NB4 (cell line): ENCODE measurements at regions not wholly inside any gene's neighbourhood (a gene's known extent, or its start where the extent isn't known, plus 50 kb on each side); places are given as distances from the start of the nearest gene placed in this dataset.

ENCODE experiments used
- MYC ChIP-seq: IDR thresholded peaks from 2 replicates; pipeline ENCODE4 v1.6.1; 2011; ENCODE audit warnings: low read depth, low read length
- POLR2A ChIP-seq: IDR thresholded peaks from 2 replicates; pipeline ENCODE4 v1.6.1; 2011; ENCODE audit warnings: mild to moderate bottlenecking; ENCODE audit not compliant: insufficient read length; ENCODE audit errors: extremely low read depth
- TF ChIP-seq, protein P1 (sequence below): IDR thresholded peaks from one replicate; pipeline ENCODE4 v1.5.1; 2012; ENCODE audit warnings: low read depth, low read length
- TF ChIP-seq, protein P2 (sequence below): IDR thresholded peaks from 2 replicates; pipeline ENCODE4 v1.6.1; 2011; ENCODE audit warnings: low read depth, low read length

DNA sequence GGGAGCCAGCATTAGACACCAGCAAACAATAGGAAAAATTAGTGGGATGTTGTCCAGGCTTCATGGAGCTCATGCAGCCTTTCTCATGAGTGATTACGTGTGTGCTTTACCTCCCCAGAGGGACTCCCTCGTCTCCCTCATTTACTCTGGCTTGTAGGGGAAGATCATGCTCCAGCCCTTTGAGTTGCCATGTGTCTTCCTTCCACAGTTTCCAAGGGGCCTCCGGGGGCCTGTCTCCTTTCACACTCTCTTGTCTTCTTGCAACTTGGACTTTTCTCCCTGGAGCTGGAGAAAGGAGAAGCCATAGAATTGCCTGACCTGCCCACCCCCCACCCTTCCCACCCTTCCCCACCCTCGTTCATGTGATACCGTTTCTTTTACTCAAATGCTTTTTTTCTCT, 98.7 kb downstream of the FAM43A start:
- TF ChIP-seq, protein P1, sequence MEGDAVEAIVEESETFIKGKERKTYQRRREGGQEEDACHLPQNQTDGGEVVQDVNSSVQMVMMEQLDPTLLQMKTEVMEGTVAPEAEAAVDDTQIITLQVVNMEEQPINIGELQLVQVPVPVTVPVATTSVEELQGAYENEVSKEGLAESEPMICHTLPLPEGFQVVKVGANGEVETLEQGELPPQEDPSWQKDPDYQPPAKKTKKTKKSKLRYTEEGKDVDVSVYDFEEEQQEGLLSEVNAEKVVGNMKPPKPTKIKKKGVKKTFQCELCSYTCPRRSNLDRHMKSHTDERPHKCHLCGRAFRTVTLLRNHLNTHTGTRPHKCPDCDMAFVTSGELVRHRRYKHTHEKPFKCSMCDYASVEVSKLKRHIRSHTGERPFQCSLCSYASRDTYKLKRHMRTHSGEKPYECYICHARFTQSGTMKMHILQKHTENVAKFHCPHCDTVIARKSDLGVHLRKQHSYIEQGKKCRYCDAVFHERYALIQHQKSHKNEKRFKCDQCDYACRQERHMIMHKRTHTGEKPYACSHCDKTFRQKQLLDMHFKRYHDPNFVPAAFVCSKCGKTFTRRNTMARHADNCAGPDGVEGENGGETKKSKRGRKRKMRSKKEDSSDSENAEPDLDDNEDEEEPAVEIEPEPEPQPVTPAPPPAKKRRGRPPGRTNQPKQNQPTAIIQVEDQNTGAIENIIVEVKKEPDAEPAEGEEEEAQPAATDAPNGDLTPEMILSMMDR: no peak
- TF ChIP-seq POLR2A: no peak
- no peak for TF ChIP-seq MYC
- TF ChIP-seq, protein P2, sequence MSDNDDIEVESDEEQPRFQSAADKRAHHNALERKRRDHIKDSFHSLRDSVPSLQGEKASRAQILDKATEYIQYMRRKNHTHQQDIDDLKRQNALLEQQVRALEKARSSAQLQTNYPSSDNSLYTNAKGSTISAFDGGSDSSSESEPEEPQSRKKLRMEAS: no peak
